M059J (cell line): ENCODE measurements at regions not wholly inside any gene's neighbourhood (a gene's known extent, or its start where the extent isn't known, plus 50 kb on each side); places are given as distances from the start of the nearest gene placed in this dataset.
"Not testable (repeated sequence)": the region's sequence is repeated elsewhere in the genome, so short reads cannot be mapped to it uniquely, and the experiment has no call there.

Experiments used
- DNase-seq: peaks from one replicate; pipeline ENCODE4 v3.0.0-alpha.2; 2012; ENCODE audit warnings: low read depth

DNA sequence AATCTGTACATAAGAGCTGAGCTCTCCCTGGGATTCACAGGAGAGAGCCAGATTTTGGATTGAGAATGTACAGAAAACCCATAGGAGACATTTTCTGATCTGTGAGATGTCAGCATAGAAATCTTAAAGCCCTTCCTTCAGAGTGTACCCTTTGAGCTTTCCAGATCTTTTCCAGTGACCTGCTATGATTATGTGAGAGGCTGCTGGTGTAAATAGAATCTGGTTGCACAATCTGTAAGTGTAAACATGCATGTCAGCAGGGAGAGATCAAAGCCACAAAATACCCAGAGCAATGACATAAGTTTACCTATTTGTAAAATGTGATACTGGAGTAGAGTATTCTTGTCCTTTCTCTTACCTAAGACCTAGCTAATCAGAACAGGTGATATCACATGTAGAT is 471.9 kb downstream of the FOXD4L5 start:
- not testable (repeated sequence) for DNase-seq

DNA sequence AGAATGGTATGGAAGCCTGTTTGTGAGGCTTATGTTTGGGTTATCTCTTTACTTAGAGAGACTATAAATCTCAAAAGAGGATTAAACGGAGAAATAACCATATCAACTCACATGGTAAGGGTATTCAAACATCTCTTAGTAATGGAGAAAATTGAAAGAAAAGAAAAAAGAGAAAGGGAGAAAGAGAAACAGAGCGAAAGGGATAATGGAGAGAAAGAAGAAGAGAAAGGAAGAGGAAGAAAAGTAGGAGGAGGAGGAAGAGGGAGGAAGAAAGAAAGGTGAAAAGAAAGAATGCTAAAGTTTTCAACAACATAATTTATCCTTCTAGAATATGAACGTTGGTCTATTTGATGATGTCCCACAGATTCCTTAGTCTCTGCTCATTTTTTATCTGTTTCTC is 506.3 kb downstream of the FOXD4L5 start:
- DNase-seq: not testable (repeated sequence)

DNA sequence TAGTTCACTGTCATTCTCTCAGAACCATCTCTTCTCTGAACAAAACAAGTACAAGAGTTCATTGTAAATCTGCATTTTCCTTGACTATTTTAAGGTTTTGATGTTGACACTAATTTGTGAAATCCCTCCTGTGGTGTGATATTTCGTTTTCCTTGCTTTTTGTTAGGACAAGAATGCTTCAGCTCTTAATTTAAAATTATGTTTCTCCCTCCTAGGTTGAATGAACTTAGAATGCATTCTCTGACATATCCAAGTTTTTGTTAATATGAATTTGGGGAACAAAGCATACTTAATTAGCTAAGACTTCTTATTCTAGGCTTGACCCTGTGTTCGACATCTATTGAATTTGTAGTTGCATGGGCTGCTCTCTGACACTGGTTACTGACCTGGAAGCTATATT is 508.7 kb downstream of the FOXD4L5 start:
- not testable (repeated sequence) for DNase-seq

DNA sequence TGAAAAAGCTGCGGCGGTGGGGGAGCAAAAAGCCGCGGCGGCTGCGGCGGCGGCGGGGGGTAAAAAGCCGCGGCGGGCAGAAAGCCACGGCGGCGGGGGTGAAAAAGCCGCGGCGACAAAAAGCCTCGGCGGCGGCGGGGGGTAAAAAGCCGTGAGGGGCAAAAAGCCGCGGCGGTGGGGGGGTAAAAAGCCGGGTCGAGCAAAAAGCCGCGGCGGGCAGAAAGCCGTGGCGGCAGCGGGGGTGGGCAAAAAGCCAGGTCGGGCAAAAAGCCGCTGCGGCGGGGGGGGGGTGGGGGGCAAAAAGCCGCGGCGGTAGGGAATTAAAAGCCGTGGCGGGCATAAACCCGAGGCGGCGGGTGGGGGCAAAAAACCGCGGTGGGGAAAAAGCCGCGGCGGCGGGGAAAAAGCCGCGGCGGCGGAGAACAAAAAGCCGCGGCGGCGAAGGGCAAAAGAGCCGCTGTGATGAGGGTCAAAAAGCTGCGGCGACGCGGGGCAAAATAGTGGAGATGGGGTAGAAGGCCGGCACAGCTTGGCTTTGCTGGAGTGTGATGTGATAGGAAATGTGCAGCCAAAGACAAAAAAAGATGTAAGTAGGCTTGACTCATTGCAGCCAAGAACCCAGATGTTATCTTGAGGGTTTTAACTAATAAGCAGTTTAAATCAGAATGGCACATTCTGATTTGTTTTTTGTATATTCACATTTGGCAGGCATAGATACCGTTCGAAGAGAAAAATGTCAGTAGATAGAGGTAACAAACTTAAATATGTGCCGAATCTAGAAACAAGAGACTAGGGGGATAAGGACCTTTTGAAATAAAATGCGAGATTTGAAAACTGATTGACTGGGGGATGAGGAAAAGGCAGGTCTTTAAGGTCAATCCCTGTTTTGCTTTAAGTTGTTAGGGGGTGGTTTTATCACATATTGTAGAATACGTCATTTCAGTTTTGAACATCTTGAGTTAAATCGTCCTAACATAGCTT is 509.9 kb downstream of the FOXD4L5 start:
- peak; percentile 19 for DNase-seq

DNA sequence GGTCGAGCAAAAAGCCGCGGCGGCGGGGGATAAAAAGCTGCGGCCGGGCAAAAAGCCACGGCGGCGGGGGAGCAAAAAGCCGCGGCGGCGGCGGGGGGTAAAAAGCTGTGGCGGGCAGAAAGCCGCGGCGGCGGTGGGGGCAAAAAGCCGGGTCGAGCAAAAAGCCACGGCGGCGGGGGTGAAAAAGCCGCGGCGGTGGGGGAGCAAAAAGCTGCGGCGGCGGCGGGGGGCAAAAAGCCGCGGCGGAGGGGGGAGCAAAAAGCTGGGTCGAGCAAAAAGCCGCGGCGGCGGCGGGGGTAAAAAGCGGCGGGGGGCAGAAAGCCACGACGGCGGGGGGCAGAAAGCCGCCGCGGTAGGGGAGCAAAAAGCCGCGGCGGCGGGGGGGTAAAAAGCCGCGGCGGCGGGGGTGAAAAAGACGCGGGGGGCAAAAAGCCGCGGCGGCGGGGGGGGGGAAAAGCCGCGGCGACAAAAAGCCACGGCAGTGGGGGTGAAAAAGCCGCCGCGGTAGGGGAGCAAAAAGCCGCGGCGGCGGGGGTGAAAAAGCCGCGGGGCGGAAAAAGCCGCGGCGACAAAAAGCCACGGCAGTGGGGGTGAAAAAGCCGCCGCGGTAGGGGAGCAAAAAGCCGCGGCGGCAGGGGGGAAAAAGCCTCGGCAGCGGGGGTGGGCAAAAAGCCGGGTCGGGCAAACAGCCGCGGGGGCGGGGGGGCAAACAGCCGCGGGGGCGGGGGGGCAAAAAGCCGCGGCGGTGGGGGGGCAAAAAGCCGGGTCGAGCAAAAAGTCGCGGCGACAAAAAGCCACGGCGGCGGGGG is 510.8 kb downstream of the FOXD4L5 start:
- not testable (repeated sequence) for DNase-seq

DNA sequence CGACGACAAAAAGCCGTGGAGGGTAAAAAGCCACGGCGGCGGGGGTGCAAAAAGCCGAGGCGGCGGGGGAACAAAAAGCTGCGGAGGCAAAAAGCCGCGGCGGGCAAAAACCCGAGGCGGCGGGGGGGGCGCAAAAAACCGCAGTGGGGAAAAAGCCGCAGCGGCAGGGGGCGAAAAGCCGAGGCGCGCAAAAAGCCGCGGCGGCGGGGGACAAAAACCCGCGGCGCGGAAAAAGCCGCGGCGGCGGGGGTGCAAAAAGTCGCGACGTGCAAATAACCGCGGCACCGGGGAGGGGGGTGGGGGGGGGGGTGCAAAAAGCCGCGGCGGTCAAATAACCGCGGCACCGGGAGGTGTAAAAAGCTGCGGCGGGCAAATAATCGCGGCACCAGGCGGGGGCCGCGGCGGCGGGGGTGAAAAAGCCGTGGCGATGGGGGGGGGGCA is 511.5 kb downstream of the FOXD4L5 start:
- peak; percentile 4 for DNase-seq

DNA sequence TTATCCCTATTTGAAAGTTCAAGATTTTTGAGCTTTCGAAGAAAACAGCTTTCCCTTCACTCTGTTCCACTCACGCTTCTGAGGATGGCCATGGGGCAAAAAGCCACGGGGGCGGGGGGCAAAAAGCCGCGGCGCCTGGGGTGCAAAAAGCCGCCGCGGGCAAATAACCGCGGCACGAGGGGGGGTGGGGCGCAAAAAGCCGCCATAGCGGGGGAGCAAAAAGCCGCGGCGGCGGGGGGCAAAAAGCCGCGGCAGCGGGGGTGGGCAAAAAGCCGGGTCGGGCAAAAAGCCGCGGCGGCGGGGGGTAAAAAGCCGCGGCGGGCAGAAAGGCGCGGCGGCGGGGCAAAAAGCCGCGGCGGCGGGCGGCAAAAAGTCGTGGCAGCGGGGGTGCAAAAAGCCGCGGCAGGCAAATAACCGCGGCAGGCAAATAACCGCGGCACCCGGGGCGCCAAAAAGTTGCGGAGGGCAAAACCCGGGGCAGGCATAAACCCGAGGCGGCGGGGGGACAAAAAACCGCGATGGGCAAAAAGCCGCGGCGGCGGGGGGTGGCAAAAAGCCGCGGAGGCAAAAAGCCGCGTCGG is 512.2 kb downstream of the FOXD4L5 start:
- not testable (repeated sequence) for DNase-seq

DNA sequence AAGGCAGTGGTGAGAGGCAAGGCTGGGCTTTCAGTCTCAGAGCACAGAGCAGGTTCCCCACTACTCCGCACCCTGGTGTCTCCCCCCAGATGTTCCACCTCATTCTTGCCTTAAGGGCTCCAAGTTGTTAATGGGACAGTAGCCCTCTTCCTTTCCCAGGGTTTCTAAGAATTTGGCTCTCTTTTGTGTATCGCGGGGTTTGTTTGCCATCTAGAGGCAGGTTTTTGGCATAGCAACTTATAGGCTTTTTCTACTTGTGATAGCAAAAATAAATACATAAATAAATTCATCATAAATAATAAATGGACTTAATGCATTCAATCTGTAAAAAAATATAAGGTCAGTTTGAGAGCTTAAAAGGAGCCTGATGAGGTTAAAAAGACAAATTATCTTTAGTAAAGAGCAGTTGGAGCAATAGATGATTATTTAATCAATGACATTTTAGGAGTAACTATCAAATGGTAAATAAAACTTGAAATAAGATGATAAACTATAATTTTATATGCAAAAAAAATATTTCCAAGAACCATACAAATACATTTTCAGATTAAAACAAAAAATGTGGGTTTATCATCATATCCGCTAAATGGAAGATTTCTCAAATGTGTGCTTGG is 512.8 kb downstream of the FOXD4L5 start:
- not testable (repeated sequence) for DNase-seq
